Vagina (tissue), 2 donors: ENCODE measurements at regions not wholly inside any gene's neighbourhood (a gene's known extent, or its start where the extent isn't known, plus 50 kb on each side); places are given as distances from the start of the nearest gene placed in this dataset.

Experiments used
- POLR2A ChIP-seq, 2 donors: fragments of 450-650 bp; IDR thresholded peaks; one replicate each; pipeline ENCODE4 v1.6.1; 2017; ENCODE audit warnings: antibody characterized with exemption in 2 of 2, mild to moderate bottlenecking in 2 of 2, moderate library complexity in 2 of 2
- POLR2AphosphoS5 ChIP-seq, 2 donors: sonication (generic); formaldehyde crosslinking; IDR thresholded peaks; one replicate each; pipeline ENCODE4 v1.9.0; 2017; ENCODE audit warnings: antibody characterized with exemption in 2 of 2, mild to moderate bottlenecking in 2 of 2, low read depth in 1 of 2; ENCODE audit not compliant: insufficient read depth in 1 of 2
- TF ChIP-seq, protein P1 (sequence below), 3 experiments: fragments of 450-650 bp in 2 of 3; fragments of 200-600 bp in 1 of 3; sonication (generic) in 1 of 3; IDR thresholded peaks; one replicate each; pipeline ENCODE4 v1.5.1; 2017 to 2019; ENCODE audit warnings: antibody characterized with exemption in 3 of 3, mild to moderate bottlenecking in 2 of 3, moderate library complexity in 2 of 3

DNA sequence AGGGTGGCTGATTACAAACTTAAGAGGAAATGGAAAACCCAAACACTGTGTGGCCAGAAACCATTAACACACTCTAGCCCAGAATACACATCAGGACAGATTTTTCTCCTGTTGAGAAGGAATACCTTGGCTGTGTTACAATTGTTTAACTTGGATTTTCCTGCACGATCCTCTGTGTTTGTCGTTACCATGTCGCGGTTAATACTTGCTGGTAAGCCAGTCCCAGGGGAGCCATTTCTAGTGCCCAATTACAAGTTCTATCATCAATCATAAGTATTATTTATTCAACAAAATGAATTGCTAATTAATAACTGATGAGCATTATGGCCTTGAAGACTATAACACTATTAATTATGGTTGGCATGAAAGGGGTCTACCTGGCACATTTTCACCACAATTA is 146.8 kb downstream of the LNPK start:
- TF ChIP-seq POLR2AphosphoS5 (IDR thresholded peaks at IDR 0.05; ENCODE audit: insufficient read depth in 1 of 2, low read depth in 1 of 2): no peak
- TF ChIP-seq, protein P1, sequence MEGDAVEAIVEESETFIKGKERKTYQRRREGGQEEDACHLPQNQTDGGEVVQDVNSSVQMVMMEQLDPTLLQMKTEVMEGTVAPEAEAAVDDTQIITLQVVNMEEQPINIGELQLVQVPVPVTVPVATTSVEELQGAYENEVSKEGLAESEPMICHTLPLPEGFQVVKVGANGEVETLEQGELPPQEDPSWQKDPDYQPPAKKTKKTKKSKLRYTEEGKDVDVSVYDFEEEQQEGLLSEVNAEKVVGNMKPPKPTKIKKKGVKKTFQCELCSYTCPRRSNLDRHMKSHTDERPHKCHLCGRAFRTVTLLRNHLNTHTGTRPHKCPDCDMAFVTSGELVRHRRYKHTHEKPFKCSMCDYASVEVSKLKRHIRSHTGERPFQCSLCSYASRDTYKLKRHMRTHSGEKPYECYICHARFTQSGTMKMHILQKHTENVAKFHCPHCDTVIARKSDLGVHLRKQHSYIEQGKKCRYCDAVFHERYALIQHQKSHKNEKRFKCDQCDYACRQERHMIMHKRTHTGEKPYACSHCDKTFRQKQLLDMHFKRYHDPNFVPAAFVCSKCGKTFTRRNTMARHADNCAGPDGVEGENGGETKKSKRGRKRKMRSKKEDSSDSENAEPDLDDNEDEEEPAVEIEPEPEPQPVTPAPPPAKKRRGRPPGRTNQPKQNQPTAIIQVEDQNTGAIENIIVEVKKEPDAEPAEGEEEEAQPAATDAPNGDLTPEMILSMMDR (IDR thresholded peaks at IDR 0.05): no peak
- no peak for TF ChIP-seq POLR2A (IDR thresholded peaks at IDR 0.05)
